Panc1 (cell line): ENCODE measurements at regions not wholly inside any gene's neighbourhood (a gene's known extent, or its start where the extent isn't known, plus 50 kb on each side); places are given as distances from the start of the nearest gene placed in this dataset.

Experiments used
- POLR2AphosphoS5 ChIP-seq: IDR thresholded peaks from 2 replicates; pipeline ENCODE4 v1.6.1; 2012; ENCODE audit warnings: mild to moderate bottlenecking, low read depth, low read length, moderate library complexity
- SIN3A ChIP-seq: IDR thresholded peaks from 2 replicates; pipeline ENCODE4 v1.6.1; 2012; ENCODE audit warnings: low read depth, mild to moderate bottlenecking, low read length, moderate library complexity, borderline replicate concordance; ENCODE audit not compliant: insufficient read depth
- TCF7L2 ChIP-seq: IDR thresholded peaks from 2 replicates; pipeline ENCODE4 v1.6.1; 2011; ENCODE audit warnings: mild to moderate bottlenecking, low read depth, low read length, inconsistent platforms
- TF ChIP-seq, protein P1 (sequence below): fragments of 450-650 bp; IDR thresholded peaks from 2 replicates; pipeline ENCODE4 v1.5.1; 2017; ENCODE audit warnings: mild to moderate bottlenecking
- TF ChIP-seq, protein P2 (sequence below), 2 experiments: IDR thresholded peaks; 2 replicates each; pipeline ENCODE4 v1.6.1; 2011 to 2012; ENCODE audit warnings: low read depth in 2 of 2, control low read depth in 1 of 2, low read length in 1 of 2, mild to moderate bottlenecking in 1 of 2, moderate library complexity in 1 of 2; ENCODE audit not compliant: insufficient read depth in 1 of 2

DNA sequence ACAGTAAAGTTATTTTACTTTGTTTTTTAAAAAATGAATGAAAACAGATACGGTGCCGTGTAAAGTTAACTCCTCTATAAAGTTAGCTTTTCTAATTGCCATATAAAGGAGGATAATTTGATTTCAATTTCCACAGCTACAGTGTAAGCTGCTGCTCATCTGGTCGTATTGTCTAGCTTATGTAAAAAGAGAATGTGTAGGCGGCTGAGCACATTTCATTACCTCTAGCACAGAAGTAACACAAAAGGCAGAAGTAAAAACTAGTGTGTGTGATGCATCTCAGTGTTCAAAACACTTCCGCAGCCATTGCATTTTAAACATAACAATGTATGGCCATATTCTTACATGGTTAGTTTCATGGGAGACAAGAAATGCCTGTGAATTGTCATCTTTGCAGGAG lies 105.0 kb upstream of the P2RY1 start:
- TF ChIP-seq, protein P1, sequence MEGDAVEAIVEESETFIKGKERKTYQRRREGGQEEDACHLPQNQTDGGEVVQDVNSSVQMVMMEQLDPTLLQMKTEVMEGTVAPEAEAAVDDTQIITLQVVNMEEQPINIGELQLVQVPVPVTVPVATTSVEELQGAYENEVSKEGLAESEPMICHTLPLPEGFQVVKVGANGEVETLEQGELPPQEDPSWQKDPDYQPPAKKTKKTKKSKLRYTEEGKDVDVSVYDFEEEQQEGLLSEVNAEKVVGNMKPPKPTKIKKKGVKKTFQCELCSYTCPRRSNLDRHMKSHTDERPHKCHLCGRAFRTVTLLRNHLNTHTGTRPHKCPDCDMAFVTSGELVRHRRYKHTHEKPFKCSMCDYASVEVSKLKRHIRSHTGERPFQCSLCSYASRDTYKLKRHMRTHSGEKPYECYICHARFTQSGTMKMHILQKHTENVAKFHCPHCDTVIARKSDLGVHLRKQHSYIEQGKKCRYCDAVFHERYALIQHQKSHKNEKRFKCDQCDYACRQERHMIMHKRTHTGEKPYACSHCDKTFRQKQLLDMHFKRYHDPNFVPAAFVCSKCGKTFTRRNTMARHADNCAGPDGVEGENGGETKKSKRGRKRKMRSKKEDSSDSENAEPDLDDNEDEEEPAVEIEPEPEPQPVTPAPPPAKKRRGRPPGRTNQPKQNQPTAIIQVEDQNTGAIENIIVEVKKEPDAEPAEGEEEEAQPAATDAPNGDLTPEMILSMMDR: no peak
- no peak for TF ChIP-seq POLR2AphosphoS5
- no peak for TF ChIP-seq TCF7L2
- no peak for TF ChIP-seq SIN3A
- TF ChIP-seq, protein P2, sequence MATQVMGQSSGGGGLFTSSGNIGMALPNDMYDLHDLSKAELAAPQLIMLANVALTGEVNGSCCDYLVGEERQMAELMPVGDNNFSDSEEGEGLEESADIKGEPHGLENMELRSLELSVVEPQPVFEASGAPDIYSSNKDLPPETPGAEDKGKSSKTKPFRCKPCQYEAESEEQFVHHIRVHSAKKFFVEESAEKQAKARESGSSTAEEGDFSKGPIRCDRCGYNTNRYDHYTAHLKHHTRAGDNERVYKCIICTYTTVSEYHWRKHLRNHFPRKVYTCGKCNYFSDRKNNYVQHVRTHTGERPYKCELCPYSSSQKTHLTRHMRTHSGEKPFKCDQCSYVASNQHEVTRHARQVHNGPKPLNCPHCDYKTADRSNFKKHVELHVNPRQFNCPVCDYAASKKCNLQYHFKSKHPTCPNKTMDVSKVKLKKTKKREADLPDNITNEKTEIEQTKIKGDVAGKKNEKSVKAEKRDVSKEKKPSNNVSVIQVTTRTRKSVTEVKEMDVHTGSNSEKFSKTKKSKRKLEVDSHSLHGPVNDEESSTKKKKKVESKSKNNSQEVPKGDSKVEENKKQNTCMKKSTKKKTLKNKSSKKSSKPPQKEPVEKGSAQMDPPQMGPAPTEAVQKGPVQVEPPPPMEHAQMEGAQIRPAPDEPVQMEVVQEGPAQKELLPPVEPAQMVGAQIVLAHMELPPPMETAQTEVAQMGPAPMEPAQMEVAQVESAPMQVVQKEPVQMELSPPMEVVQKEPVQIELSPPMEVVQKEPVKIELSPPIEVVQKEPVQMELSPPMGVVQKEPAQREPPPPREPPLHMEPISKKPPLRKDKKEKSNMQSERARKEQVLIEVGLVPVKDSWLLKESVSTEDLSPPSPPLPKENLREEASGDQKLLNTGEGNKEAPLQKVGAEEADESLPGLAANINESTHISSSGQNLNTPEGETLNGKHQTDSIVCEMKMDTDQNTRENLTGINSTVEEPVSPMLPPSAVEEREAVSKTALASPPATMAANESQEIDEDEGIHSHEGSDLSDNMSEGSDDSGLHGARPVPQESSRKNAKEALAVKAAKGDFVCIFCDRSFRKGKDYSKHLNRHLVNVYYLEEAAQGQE (IDR thresholded peaks at IDR 0.05; ENCODE audit: insufficient read depth in 1 of 2, low read depth in 2 of 2, low read length in 1 of 2): no peak
